ENCODE measurements at regions not wholly inside any gene's neighbourhood (a gene's known extent, or its start where the extent isn't known, plus 50 kb on each side); places are given as distances from the start of the nearest gene placed in this dataset.

- Histone ChIP-seq H3K4me1 (ENCODE audit: insufficient read depth, poor library complexity, severe bottlenecking) (no peaks in the 10 kb centered on the region), H3K27me3 (ENCODE audit: insufficient read depth, poor library complexity, severe bottlenecking) (no peaks in the 10 kb centered on the region), H3K27ac (ENCODE audit: poor library complexity, severe bottlenecking) (no peak overlapping the region), H3K9me3 (ENCODE audit: severe bottlenecking) (no peaks in the 10 kb centered on the region), H3K36me3 (ENCODE audit: low read depth) (no peaks in the 10 kb centered on the region), H3K4me3 (ENCODE audit: severe bottlenecking) (no peak overlapping the region)
- ATAC-seq (ENCODE audit: low read depth) (no peak), DNase-seq (ENCODE audit: low spot score) (no peak)
- TF ChIP-seq CTCF (IDR thresholded peaks at IDR 0.05; ENCODE audit: poor library complexity, severe bottlenecking) = no peak
Observed at GRCh38 chr6:79813143-79813850, 134.1 kb downstream of the ELOVL4 start.

GRCh38 chr6:79812195-79812594 is 135.2 kb downstream of the ELOVL4 start:
- ATAC-seq (ENCODE audit: low read depth) (no peak), DNase-seq (ENCODE audit: low spot score) (no peak)
- Histone ChIP-seq H3K9me3 (ENCODE audit: severe bottlenecking) (no peaks in the 10 kb centered on the region), H3K27me3 (ENCODE audit: insufficient read depth, poor library complexity, severe bottlenecking) (no peaks in the 10 kb centered on the region), H3K27ac (ENCODE audit: poor library complexity, severe bottlenecking) (no peak overlapping the region), H3K4me3 (ENCODE audit: severe bottlenecking) (no peak overlapping the region), H3K36me3 (ENCODE audit: low read depth) (no peaks in the 10 kb centered on the region), H3K4me1 (ENCODE audit: insufficient read depth, poor library complexity, severe bottlenecking) (no peaks in the 10 kb centered on the region)
- TF ChIP-seq CTCF (IDR thresholded peaks at IDR 0.05; ENCODE audit: poor library complexity, severe bottlenecking) = no peak

GRCh38 chr6:79810871-79811270 is 136.5 kb downstream of the ELOVL4 start:
- H3K4me1 ChIP-seq (ENCODE audit: insufficient read depth, poor library complexity, severe bottlenecking) = no peaks in the 10 kb centered on the region
- no peaks in the 10 kb centered on the region for H3K36me3 ChIP-seq (ENCODE audit: low read depth)
- H3K4me3 ChIP-seq (ENCODE audit: severe bottlenecking) = no peak overlapping the region
- no peak for DNase-seq (ENCODE audit: low spot score)
- no peaks in the 10 kb centered on the region for H3K27me3 ChIP-seq (ENCODE audit: insufficient read depth, poor library complexity, severe bottlenecking)
- H3K9me3 ChIP-seq (ENCODE audit: severe bottlenecking) = no peaks in the 10 kb centered on the region
- no peak for ATAC-seq (ENCODE audit: low read depth)
- TF ChIP-seq CTCF (IDR thresholded peaks at IDR 0.05; ENCODE audit: poor library complexity, severe bottlenecking) = no peak
- H3K27ac ChIP-seq (ENCODE audit: poor library complexity, severe bottlenecking) = no peak overlapping the region

- H3K27ac ChIP-seq (ENCODE audit: poor library complexity, severe bottlenecking) = no peak overlapping the region
Observed at GRCh38 chr6:79810185-79810705, 137.1 kb downstream of the ELOVL4 start.

More at GRCh38 chr6:79810185-79810705, 137.1 kb downstream of the ELOVL4 start:
- Histone ChIP-seq H3K27me3 (ENCODE audit: insufficient read depth, poor library complexity, severe bottlenecking) (no peaks in the 10 kb centered on the region), H3K9me3 (ENCODE audit: severe bottlenecking) (no peaks in the 10 kb centered on the region), H3K4me1 (ENCODE audit: insufficient read depth, poor library complexity, severe bottlenecking) (no peaks in the 10 kb centered on the region), H3K4me3 (ENCODE audit: severe bottlenecking) (no peak overlapping the region), H3K36me3 (ENCODE audit: low read depth) (no peaks in the 10 kb centered on the region)
- no peak for ATAC-seq (ENCODE audit: low read depth)
- DNase-seq (ENCODE audit: low spot score) = no peak
- no peak for TF ChIP-seq CTCF (IDR thresholded peaks at IDR 0.05; ENCODE audit: poor library complexity, severe bottlenecking)
